ACHN (cell line): ENCODE measurements at regions not wholly inside any gene's neighbourhood (a gene's known extent, or its start where the extent isn't known, plus 50 kb on each side); places are given as distances from the start of the nearest gene placed in this dataset.
"Not testable (repeated sequence)": the region's sequence is repeated elsewhere in the genome, so short reads cannot be mapped to it uniquely, and the experiment has no call there.

Experiments
- DNase-seq: peaks from one replicate; pipeline ENCODE4 v3.0.0-alpha.2; 2015
- in situ Hi-C: cut with HindIII; loops from 2 replicates; pipeline ENCODE4 v1.10.0; 2017; ENCODE audit warnings: low sequenced_read_pairs, low pct_ligation_motif_present, low pct_unique_long_range_greater_than_20kb

DNA sequence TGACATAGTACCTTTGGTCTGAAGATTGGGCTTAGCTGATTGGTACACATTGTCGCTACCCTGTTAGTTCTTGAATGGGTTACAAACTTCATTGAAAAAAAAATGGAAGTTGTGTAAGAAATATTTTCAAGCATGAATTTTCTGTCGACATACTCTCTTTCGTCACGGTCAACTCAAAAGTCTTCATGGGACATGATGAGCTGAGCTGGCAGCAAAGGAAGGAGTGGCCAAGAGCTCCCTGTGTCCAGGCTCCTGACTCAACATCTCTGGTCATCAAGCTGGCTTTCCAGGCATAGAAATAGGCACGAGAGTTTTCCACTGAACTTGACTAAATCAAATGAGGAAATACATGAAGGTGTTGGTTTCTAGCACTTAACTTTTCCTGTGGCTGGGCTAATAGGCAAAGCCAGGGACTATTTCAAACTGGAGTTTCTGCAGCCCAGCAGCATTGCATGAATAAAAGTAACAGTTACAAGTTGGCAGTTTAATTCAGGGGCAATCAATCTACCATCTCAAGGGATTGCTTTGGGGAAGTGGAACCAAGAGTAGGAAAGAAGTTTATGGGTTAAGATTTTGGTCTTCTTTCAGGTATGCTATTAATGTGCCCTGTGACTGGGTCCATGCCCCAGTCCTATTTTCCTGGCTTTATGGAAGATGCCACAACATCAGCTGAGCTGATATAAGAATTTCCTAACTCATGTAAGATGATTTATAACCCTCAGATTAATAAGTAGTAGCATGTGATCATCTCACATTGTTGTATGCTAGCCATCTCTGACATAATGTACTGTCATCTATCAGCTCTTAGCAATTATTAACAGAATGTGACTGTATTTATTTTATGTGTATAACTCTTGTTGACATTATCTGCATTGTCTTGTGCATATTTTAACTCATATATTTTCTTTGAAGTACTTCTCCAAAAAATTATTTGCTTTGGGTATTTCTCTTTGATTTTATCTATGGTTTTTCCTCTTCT, 385.8 kb downstream of the DLEU7 start:
- DNase-seq: peak; percentile 12
- in situ Hi-C loops: no loop called here

GRCh38 chr13:50459046-50459445, 384.4 kb downstream of the DLEU7 start:
- in situ Hi-C loops: no loop called here

GRCh38 chr13:50459658-50460057, 383.8 kb downstream of the DLEU7 start:
- in situ Hi-C loops: no loop called here
- no peak for DNase-seq

More at GRCh38 chr13:50459046-50459445, 384.4 kb downstream of the DLEU7 start:
- no peak for DNase-seq

- no peak for DNase-seq
- in situ Hi-C loops: no loop called here
These were observed 383.1 kb downstream of the DLEU7 start for GRCh38 chr13:50460358-50460757.

DNA sequence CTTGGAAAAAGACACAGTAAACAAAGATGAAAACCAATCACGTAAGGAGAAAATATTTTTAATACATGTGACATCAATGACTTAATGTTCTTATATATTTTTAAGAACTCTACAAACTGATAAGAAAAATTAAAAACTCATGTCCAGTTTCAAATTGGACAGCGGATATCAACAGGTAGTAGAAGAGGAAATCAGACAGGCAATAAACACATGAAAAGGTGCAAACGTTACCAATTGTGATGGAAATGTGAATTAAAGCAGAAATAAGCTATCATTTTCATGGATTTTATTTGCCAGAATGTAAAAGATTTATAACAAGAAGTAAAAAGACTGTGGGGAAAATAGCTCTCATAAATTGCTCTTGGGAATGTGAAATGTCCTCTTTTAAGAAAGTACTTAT, 382.3 kb downstream of the DLEU7 start:
- DNase-seq: no peak
- in situ Hi-C loops: no loop called here

GRCh38 chr13:50463719-50464118, 379.8 kb downstream of the DLEU7 start:
- in situ Hi-C loops: no loop called here

DNA sequence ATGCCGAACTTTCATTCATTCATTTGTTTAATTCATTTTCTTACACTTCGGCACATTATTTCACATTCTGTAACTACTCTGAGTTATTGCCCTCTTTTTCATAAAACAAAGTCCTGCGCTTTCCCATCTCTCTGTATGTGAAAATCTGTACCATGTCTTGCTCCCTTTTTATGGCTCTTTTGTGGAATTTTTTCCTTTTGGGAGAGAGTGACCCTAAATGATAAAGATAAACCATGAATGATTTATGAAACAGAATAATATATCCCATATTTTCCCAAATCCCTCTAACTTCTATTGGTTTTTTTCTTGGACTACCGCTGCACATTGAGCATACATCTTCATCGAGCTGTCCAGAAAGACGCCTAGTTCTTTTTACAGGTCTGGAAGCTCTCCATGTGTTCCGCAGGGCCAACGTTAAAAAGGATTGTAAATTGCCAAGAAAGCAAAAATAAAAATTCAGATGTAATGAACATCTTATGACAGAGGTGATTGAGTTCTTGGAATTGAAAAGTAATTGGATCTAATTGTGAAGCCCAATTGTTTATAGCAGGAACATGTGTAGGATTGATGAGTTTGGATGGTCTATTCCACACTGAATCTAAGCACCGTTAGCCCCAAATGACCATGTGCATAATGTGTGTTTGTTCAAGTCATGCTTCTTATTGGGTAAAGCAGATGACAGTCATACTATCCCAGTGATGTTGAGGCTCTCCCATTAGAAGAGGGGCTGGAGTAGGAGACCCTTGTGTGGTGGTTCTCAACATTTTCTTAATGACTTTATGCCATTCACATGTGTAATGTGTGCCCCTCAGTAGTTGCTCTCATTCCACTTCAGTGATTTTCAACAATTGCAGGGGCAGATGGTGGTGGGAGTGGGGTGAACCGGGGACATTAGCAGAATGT, 378.9 kb downstream of the DLEU7 start:
- in situ Hi-C loops: no loop called here
- no peak for DNase-seq

More at GRCh38 chr13:50463719-50464118, 379.8 kb downstream of the DLEU7 start:
- no peak for DNase-seq

DNA sequence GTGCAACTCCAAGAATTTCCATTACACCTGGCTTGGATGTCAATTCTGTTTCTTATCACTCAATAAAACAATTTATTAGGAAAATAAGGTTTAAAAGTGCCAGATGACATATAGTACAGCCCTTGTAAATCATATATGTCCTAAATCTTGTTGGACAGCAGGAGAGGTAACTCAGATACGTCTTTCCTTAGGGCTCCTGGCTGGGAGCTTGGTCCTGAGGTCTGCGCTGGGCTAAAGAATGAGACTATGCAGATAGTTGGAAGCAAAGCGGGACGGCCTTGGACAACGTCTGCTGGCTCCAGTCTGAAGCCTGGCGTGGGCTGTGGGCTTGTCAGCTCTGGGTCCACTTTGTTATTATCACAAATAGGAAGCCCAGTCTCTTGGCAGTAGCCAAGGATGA, 377.0 kb downstream of the DLEU7 start:
- no peak for DNase-seq
- in situ Hi-C loops: no loop called here

GRCh38 chr13:50467156-50468110, 376.1 kb downstream of the DLEU7 start:
- in situ Hi-C loops: no loop called here
- DNase-seq: no peak

DNA sequence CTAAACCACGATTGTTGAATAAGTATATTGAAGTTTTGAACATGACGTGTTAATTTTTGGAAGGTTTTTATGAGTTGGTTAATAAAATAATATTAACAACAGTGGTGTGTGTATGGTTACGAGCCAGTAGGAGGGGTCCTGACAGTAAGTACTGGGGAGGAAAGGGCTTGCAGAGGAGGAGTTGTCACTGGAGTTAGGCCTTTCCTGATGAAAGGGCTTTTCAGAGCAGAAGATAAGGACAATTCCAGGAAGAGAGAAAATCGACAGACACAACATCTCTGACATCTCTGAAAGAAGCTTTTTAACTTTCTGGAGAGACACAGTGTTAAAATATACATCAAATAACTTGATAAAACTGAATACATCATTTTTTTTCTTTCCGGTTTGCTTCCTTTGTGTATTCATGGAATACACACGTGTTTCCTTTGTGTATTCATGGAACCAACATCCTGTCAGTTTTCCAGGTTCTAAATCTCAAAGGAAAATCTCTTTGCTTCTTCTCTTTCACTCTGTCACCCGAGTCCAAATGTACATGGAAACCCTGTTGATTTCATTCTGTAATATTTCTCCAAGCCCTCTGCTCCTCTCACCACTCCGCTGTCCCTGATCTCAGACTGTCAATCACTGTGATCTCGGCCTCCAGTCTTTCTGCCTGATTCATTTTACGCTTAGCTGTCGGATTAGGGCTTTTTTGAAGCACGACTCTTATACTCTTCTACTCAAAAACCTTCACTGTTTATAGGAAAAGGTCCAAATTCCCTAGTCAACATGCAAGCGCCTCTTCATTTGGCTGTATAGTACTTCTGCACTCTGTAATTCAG, 374.4 kb downstream of the DLEU7 start:
- in situ Hi-C loops: no loop called here
- no peak for DNase-seq

DNA sequence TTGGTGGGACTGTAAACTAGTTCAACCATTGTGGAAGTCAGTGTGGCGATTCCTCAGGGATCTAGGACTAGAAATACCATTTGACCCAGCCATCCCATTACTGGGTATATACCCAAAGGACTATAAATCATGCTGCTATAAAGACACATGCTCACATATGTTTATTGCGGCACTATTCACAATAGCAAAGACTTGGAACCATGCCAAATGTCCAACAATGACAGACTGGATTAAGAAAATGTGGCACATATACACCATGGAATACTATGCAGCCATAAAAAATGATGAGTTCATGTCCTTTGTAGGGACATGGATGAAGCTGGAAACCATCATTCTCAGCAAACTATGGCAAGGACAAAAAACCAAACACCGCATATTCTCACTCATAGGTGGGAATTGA, 370.4 kb downstream of the DLEU7 start:
- DNase-seq, in situ Hi-C loops: not testable (repeated sequence)

- no peak for DNase-seq
- in situ Hi-C loops: no loop called here
These were observed 369.3 kb downstream of the DLEU7 start for GRCh38 chr13:50474088-50474662.

GRCh38 chr13:50476577-50477285, 366.8 kb downstream of the DLEU7 start:
- in situ Hi-C loops: no loop called here
- DNase-seq: no peak

- in situ Hi-C loops: no loop called here
- no peak for DNase-seq
These were observed 361.6 kb downstream of the DLEU7 start for GRCh38 chr13:50481936-50482335.

GRCh38 chr13:50483416-50483815, 360.1 kb downstream of the DLEU7 start:
- no peak for DNase-seq
- in situ Hi-C loops: no loop called here

DNA sequence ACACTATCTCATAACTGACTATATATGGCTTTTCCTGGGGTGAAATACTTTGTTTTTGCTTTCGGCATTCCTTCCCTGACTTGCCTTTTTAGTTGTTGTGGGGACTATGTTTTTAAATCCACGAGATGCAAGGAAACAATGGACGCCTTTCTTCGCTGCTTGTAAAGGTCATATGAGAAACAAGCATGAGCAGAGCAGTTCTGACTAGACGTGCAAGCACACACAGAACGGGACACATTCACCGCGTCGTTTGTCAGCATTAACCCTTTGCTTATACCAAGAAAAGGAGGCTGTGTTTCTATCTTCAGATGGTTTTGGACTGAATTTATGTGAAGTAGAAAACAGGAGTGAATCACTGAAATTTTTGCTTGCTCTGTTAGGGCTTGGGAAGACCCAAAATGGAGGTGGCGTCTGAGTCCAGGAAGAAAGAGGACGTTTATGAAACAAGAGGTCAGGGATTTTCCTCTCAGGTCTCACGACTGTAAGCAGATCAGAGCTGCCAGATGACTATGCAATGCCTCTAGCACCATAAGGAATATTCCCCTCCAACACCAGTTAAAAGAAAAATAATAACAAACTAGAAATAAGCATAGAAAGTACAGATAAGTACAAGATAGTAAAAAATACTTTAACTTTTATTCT, 358.9 kb downstream of the DLEU7 start:
- in situ Hi-C loops: no loop called here
- no peak for DNase-seq
